ENCODE measurements at regions not wholly inside any gene's neighbourhood (a gene's known extent, or its start where the extent isn't known, plus 50 kb on each side); places are given as distances from the start of the nearest gene placed in this dataset.

DNA sequence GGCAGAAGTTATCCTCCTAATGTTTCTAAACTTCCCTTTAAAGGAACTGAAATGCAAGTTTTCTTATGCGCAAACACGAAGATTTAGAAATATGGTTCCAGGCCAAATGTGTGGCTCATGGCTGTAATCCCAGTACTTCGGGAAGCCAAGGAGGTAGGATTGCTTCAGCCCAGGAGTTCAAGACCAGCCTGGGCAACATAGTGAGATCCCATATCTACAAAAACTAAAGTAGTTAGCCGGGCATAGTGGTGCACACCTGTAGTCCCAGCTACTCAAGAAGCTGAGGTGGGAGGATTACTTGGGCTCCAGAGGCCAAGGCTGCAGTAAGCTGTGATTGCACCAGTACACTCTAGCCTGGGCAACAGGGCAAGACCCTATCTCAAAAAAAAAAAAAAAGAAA, 95.8 kb upstream of the SCAF8 start:
- intact Hi-C loops (cut with micrococcal nuclease), result no loop called here
- no peak for ATAC-seq
- H3K4me1 ChIP-seq (ENCODE audit: control insufficient read depth in 1 of 2, insufficient read depth in 2 of 2, low read length in 2 of 2), result no peaks in the 10 kb centered on the region
- no peaks in the 10 kb centered on the region for H3K79me2 ChIP-seq (ENCODE audit: insufficient read depth, low read length)
- CTCF ChIA-PET, result no interaction called here
- DNase-seq (ENCODE audit: low read depth, low spot score), result no peak
- no peak overlapping the region for H3K27ac ChIP-seq (ENCODE audit: low read depth, low read length)
- H3K9me2 ChIP-seq (ENCODE audit: insufficient read depth), result no peaks in the 10 kb centered on the region
- H3K9ac ChIP-seq (ENCODE audit: low read length), result no peak overlapping the region
- TF ChIP-seq, protein P1, sequence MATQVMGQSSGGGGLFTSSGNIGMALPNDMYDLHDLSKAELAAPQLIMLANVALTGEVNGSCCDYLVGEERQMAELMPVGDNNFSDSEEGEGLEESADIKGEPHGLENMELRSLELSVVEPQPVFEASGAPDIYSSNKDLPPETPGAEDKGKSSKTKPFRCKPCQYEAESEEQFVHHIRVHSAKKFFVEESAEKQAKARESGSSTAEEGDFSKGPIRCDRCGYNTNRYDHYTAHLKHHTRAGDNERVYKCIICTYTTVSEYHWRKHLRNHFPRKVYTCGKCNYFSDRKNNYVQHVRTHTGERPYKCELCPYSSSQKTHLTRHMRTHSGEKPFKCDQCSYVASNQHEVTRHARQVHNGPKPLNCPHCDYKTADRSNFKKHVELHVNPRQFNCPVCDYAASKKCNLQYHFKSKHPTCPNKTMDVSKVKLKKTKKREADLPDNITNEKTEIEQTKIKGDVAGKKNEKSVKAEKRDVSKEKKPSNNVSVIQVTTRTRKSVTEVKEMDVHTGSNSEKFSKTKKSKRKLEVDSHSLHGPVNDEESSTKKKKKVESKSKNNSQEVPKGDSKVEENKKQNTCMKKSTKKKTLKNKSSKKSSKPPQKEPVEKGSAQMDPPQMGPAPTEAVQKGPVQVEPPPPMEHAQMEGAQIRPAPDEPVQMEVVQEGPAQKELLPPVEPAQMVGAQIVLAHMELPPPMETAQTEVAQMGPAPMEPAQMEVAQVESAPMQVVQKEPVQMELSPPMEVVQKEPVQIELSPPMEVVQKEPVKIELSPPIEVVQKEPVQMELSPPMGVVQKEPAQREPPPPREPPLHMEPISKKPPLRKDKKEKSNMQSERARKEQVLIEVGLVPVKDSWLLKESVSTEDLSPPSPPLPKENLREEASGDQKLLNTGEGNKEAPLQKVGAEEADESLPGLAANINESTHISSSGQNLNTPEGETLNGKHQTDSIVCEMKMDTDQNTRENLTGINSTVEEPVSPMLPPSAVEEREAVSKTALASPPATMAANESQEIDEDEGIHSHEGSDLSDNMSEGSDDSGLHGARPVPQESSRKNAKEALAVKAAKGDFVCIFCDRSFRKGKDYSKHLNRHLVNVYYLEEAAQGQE (IDR thresholded peaks at IDR 0.05; ENCODE audit: low read depth), result no peak
- no peak for TF ChIP-seq TCF7L2 (IDR thresholded peaks at IDR 0.05; ENCODE audit: borderline replicate concordance, extremely low read depth, insufficient read depth, insufficient read length)
- TF ChIP-seq YY1 (IDR thresholded peaks at IDR 0.05; ENCODE audit: extremely low read depth, insufficient replicate concordance, low read depth, low read length), result no peak
- BruUV-seq (replicated peaks), result no TSS peak
- POLR2A ChIA-PET, result no interaction called here
- no peak overlapping the region for H2AFZ ChIP-seq (ENCODE audit: low read depth, low read length, poor library complexity, severe bottlenecking)
- RAD21 ChIA-PET (ENCODE audit: low non-redundant PET in 1 of 2, low total read pairs in 2 of 2, uncharacterized antibody in 2 of 2, unreplicated experiment in 2 of 2), result no interaction called here
- H3K4me3 ChIP-seq (replicated peaks in 1 of 2; ENCODE audit: low read depth in 1 of 2, low read length in 2 of 2), result no peak overlapping the region
- H3K4me2 ChIP-seq (ENCODE audit: low read length), result no peak overlapping the region
- H3K9me3 ChIP-seq (ENCODE audit: control insufficient read depth in 1 of 2, insufficient read depth in 1 of 2, low read depth in 1 of 2, low read length in 2 of 2), result no peaks in the 10 kb centered on the region
- no peaks in the 10 kb centered on the region for H3K36me3 ChIP-seq (ENCODE audit: control insufficient read depth in 1 of 2, insufficient read depth in 2 of 2, low read length in 2 of 2)
- H3K27me3 ChIP-seq (ENCODE audit: insufficient read depth, low read length), result no peaks in the 10 kb centered on the region
- H4K20me1 ChIP-seq (ENCODE audit: insufficient read depth), result no peaks in the 10 kb centered on the region

DNA sequence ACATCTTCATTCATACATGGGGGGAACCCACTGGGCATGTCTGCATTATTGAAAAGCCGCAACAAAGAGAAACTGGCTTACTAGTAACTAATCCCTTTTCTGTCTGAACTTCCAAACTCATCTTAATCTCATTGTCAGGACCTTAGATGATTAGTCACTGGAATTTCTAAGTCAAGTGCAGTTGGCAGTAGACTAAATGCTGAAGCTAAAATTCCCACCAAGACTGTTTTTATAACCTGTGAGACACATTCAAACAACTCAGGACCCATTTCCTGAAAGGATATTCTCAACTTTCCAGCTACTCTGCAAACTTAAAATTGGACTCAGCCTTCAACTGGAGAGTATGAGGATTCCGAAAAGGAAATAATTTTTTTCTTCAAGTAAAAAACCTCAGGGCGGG, 94.8 kb upstream of the SCAF8 start:
- Histone ChIP-seq H3K4me2 (ENCODE audit: low read length) (no peak overlapping the region), H3K9me3 (ENCODE audit: control insufficient read depth in 1 of 2, insufficient read depth in 1 of 2, low read depth in 1 of 2, low read length in 2 of 2) (no peaks in the 10 kb centered on the region), H3K27me3 (ENCODE audit: insufficient read depth, low read length) (no peaks in the 10 kb centered on the region), H3K9ac (ENCODE audit: low read length) (no peak overlapping the region), H3K4me3 (replicated peaks in 1 of 2; ENCODE audit: low read depth in 1 of 2, low read length in 2 of 2) (no peak overlapping the region), H3K27ac (ENCODE audit: low read depth, low read length) (no peak overlapping the region), H3K36me3 (ENCODE audit: control insufficient read depth in 1 of 2, insufficient read depth in 2 of 2, low read length in 2 of 2) (no peaks in the 10 kb centered on the region), H4K20me1 (ENCODE audit: insufficient read depth) (no peaks in the 10 kb centered on the region), H3K4me1 (ENCODE audit: control insufficient read depth in 1 of 2, insufficient read depth in 2 of 2, low read length in 2 of 2) (no peaks in the 10 kb centered on the region), H2AFZ (ENCODE audit: low read depth, low read length, poor library complexity, severe bottlenecking) (no peak overlapping the region), H3K9me2 (ENCODE audit: insufficient read depth) (no peaks in the 10 kb centered on the region), H3K79me2 (ENCODE audit: insufficient read depth, low read length) (no peaks in the 10 kb centered on the region)
- DNase-seq (ENCODE audit: low read depth, low spot score) (no peak), ATAC-seq (no peak)
- intact Hi-C loops (cut with micrococcal nuclease), result no loop called here
- POLR2A ChIA-PET, result no interaction called here
- no TSS peak for BruUV-seq (replicated peaks)
- RAD21 ChIA-PET (ENCODE audit: low non-redundant PET in 1 of 2, low total read pairs in 2 of 2, uncharacterized antibody in 2 of 2, unreplicated experiment in 2 of 2), result no interaction called here
- CTCF ChIA-PET, result no interaction called here
- TF ChIP-seq POLR2A (IDR thresholded peaks at IDR 0.05; ENCODE audit: borderline replicate concordance, extremely low read depth, insufficient read depth, insufficient read length), result no peak
- TF ChIP-seq, protein P2, sequence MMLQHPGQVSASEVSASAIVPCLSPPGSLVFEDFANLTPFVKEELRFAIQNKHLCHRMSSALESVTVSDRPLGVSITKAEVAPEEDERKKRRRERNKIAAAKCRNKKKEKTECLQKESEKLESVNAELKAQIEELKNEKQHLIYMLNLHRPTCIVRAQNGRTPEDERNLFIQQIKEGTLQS (IDR thresholded peaks at IDR 0.05), result no peak
- TF ChIP-seq EZH2 (IDR thresholded peaks at IDR 0.05), result no peak
- TF ChIP-seq ELF1 (IDR thresholded peaks at IDR 0.05; ENCODE audit: borderline replicate concordance, low read depth), result no peak
- TF ChIP-seq, protein P3, sequence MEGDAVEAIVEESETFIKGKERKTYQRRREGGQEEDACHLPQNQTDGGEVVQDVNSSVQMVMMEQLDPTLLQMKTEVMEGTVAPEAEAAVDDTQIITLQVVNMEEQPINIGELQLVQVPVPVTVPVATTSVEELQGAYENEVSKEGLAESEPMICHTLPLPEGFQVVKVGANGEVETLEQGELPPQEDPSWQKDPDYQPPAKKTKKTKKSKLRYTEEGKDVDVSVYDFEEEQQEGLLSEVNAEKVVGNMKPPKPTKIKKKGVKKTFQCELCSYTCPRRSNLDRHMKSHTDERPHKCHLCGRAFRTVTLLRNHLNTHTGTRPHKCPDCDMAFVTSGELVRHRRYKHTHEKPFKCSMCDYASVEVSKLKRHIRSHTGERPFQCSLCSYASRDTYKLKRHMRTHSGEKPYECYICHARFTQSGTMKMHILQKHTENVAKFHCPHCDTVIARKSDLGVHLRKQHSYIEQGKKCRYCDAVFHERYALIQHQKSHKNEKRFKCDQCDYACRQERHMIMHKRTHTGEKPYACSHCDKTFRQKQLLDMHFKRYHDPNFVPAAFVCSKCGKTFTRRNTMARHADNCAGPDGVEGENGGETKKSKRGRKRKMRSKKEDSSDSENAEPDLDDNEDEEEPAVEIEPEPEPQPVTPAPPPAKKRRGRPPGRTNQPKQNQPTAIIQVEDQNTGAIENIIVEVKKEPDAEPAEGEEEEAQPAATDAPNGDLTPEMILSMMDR (IDR thresholded peaks at IDR 0.05 in 2 of 3, conservative IDR thresholded peaks at IDR 0.05 in 1 of 3; ENCODE audit: borderline replicate concordance in 1 of 3, insufficient read depth in 1 of 3, low read depth in 2 of 3, low read length in 2 of 3), result no peak
- TF ChIP-seq FOSL1 (IDR thresholded peaks at IDR 0.05; ENCODE audit: low read depth), result no peak
- TF ChIP-seq, protein P4, sequence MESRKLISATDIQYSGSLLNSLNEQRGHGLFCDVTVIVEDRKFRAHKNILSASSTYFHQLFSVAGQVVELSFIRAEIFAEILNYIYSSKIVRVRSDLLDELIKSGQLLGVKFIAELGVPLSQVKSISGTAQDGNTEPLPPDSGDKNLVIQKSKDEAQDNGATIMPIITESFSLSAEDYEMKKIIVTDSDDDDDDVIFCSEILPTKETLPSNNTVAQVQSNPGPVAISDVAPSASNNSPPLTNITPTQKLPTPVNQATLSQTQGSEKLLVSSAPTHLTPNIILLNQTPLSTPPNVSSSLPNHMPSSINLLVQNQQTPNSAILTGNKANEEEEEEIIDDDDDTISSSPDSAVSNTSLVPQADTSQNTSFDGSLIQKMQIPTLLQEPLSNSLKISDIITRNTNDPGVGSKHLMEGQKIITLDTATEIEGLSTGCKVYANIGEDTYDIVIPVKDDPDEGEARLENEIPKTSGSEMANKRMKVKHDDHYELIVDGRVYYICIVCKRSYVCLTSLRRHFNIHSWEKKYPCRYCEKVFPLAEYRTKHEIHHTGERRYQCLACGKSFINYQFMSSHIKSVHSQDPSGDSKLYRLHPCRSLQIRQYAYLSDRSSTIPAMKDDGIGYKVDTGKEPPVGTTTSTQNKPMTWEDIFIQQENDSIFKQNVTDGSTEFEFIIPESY (IDR thresholded peaks at IDR 0.05; ENCODE audit: extremely low read depth, insufficient replicate concordance, low read length), result no peak
- no peak for TF ChIP-seq EGR1 (IDR thresholded peaks at IDR 0.05; ENCODE audit: low read depth)
- no peak for TF ChIP-seq JUND (IDR thresholded peaks at IDR 0.05)
- no peak for TF ChIP-seq EZH2phosphoT487 (IDR thresholded peaks at IDR 0.05; ENCODE audit: borderline replicate concordance)
